ENCODE measurements at regions not wholly inside any gene's neighbourhood (a gene's known extent, or its start where the extent isn't known, plus 50 kb on each side); places are given as distances from the start of the nearest gene placed in this dataset.
"Not testable (repeated sequence)": the region's sequence is repeated elsewhere in the genome, so short reads cannot be mapped to it uniquely, and the experiment has no call there.

- Histone ChIP-seq H3K27me3 (ENCODE audit: insufficient read depth, low read length) (no peaks in the 10 kb centered on the region), H3K27ac (ENCODE audit: low read depth, low read length) (no peak overlapping the region), H3K9me3 (ENCODE audit: insufficient read depth, low read depth, low read length) (no peaks in the 10 kb centered on the region), H3K4me1 (ENCODE audit: insufficient read depth, low read length) (no peaks in the 10 kb centered on the region), H3K36me3 (ENCODE audit: insufficient read depth, low read length) (peaks cover 57% of the 10 kb centered on the region), H3K9ac (ENCODE audit: low read depth, low read length) (no peak overlapping the region), H3K4me3 (ENCODE audit: low read length) (no peak overlapping the region)
- 98% methylated on average over 7 of the region's 7 CpGs for WGBS
These were observed 64.6 kb upstream of the KCTD7 start for GRCh38 chr7:66564045-66564444.

DNA sequence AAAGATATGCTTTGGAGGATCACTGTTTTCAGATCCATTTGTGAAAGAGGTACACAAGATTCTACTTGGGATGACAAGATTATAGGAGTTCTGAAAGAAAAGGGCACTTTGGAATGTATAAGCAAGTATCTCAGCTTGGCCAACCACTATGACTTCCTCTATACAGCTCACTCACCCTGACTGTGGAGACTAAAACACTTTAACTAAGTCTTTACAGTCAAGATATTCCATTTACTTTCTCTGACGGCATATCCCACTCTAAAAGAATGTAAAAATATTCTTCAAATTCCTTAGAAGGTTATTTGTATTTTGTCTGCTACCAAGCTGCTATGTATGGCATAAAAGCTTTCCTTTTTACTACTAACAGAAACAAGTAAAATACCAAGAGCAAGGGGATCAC lies 58.5 kb upstream of the KCTD7 start:
- not testable (repeated sequence) for H3K27me3 ChIP-seq (ENCODE audit: insufficient read depth, low read length); H3K9ac ChIP-seq (ENCODE audit: low read depth, low read length); H3K27ac ChIP-seq (ENCODE audit: low read depth, low read length); H3K4me1 ChIP-seq (ENCODE audit: insufficient read depth, low read length); H3K4me3 ChIP-seq (ENCODE audit: low read length); H3K9me3 ChIP-seq (ENCODE audit: insufficient read depth, low read depth, low read length)
- H3K36me3 ChIP-seq (ENCODE audit: insufficient read depth, low read length), result peaks cover 92% of the 10 kb centered on the region
- 100% methylated on average over 1 of the region's 1 CpG for WGBS

- Histone ChIP-seq H3K36me3 (ENCODE audit: insufficient read depth, low read length) (peaks cover 93% of the 10 kb centered on the region), H3K27me3 (ENCODE audit: insufficient read depth, low read length) (no peaks in the 10 kb centered on the region), H3K9me3 (ENCODE audit: insufficient read depth, low read depth, low read length) (no peaks in the 10 kb centered on the region)
These were observed 57.1 kb upstream of the KCTD7 start for GRCh38 chr7:66571568-66571967.

DNA sequence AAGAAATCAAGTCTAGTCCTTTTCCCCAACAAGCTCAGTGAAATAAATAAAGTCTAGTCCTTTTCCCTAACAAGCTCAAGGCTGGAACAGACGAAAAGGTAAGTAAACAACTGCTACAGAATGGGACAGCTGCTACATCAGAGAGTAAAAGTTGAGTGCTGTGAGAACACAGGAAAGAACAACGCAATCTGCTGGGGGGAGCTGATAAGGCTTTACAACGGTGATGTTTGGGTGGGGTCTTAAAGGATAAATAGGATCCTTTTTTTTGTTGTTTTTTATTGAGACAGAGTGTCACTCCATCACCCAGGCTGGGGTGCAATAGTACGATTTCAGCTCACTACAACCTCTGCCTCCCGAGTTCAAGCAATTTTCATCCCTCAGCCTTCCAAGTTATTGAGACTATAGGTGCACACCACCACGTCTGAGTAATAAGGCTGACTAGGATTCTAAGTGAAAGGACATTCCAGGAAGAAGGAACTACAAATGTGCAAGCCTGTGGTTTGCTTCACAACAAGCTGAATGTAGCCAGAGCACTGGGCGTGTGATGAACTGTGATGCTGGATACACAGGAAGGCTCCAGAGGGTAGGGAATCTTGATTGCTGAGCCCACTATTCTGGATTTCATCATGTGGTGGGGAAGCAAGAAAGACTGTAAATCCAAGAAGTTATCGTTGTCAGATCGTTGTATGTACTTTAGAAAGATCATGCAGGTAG lies 54.7 kb upstream of the KCTD7 start:
- H3K4me3 ChIP-seq (ENCODE audit: low read length); H3K27ac ChIP-seq (ENCODE audit: low read depth, low read length); H3K9ac ChIP-seq (ENCODE audit: low read depth, low read length); H3K27me3 ChIP-seq (ENCODE audit: insufficient read depth, low read length); H3K9me3 ChIP-seq (ENCODE audit: insufficient read depth, low read depth, low read length); H3K4me1 ChIP-seq (ENCODE audit: insufficient read depth, low read length): not testable (repeated sequence)
- 96% methylated on average over 9 of the region's 9 CpGs for WGBS
- H3K36me3 ChIP-seq (ENCODE audit: insufficient read depth, low read length), result peaks cover 77% of the 10 kb centered on the region

More at GRCh38 chr7:66571568-66571967, 57.1 kb upstream of the KCTD7 start:
- no peak overlapping the region for H3K9ac ChIP-seq (ENCODE audit: low read depth, low read length)
- H3K27ac ChIP-seq (ENCODE audit: low read depth, low read length), result no peak overlapping the region
- H3K4me1 ChIP-seq (ENCODE audit: insufficient read depth, low read length), result no peaks in the 10 kb centered on the region
- H3K4me3 ChIP-seq (ENCODE audit: low read length), result no peak overlapping the region

DNA sequence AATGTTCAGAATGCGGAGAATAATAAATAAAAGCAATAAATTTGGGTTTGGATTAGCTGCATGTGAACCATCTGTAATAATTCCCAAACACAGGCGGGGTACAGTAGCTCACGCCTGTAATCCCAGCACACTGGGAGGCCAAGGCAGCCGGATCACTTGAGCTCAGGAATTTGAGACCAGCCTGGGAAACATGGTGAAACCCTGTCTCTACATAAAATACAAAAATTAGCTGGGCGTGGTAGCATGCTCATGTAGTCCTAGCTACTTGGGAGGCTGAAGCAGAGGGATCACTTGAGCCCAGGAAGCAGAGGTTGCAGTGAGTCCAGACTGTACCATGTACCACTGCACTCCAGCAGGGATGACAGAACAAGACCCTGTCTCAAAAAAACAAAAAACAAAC lies 53.9 kb upstream of the KCTD7 start:
- H3K9me3 ChIP-seq (ENCODE audit: insufficient read depth, low read depth, low read length); H3K9ac ChIP-seq (ENCODE audit: low read depth, low read length); H3K27me3 ChIP-seq (ENCODE audit: insufficient read depth, low read length); H3K4me3 ChIP-seq (ENCODE audit: low read length); H3K4me1 ChIP-seq (ENCODE audit: insufficient read depth, low read length); H3K27ac ChIP-seq (ENCODE audit: low read depth, low read length): not testable (repeated sequence)
- WGBS, result 97% methylated on average over 5 of the region's 5 CpGs
- peaks cover 73% of the 10 kb centered on the region for H3K36me3 ChIP-seq (ENCODE audit: insufficient read depth, low read length)

DNA sequence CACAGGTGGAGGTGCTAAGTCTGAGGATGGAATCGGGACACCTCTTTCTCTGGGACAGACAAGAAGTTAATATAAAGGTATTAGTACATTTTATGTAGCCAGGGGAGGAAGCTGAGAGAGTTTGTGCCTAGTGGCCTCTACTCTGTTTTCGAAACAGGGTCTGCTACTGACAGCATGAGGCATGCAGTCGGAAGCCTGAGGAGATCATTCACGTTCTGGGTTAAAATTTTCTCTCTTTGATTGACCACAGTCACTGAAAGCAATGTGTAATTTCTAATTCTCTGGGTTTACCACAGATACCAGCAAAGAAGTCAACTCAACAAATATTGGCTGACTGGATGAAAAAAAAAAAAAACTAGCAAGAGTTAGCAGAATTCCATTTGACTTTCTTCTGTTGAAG lies 53.3 kb upstream of the KCTD7 start:
- no peak overlapping the region for H3K27ac ChIP-seq (ENCODE audit: low read depth, low read length)
- H3K4me3 ChIP-seq (ENCODE audit: low read length), result no peak overlapping the region
- H3K27me3 ChIP-seq (ENCODE audit: insufficient read depth, low read length), result no peaks in the 10 kb centered on the region
- WGBS, result 99% methylated on average over 4 of the region's 4 CpGs
- H3K9ac ChIP-seq (ENCODE audit: low read depth, low read length), result no peak overlapping the region
- H3K9me3 ChIP-seq (ENCODE audit: insufficient read depth, low read depth, low read length), result no peaks in the 10 kb centered on the region
- peaks cover 68% of the 10 kb centered on the region for H3K36me3 ChIP-seq (ENCODE audit: insufficient read depth, low read length)
- H3K4me1 ChIP-seq (ENCODE audit: insufficient read depth, low read length), result no peaks in the 10 kb centered on the region

DNA sequence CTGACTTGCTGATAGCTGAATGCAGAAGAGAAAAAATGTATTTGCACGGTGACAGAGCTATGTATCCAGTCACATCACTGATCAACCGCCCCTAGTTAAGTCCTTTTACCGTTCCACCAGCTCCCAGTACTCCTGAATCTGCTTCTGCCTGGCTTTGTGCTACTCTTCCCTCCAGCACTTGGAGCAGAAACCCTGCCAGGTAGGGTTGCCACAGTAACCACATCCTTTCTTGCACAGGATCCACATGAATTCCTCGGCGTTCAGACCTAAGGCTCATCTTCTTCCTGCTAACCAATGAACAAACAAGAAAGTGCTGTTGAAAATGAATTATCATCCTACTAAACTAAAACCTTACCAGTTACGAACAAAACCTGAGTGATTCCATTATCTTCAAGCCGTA lies 52.0 kb upstream of the KCTD7 start:
- no peak overlapping the region for H3K4me3 ChIP-seq (ENCODE audit: low read length)
- no peaks in the 10 kb centered on the region for H3K4me1 ChIP-seq (ENCODE audit: insufficient read depth, low read length)
- no peaks in the 10 kb centered on the region for H3K9me3 ChIP-seq (ENCODE audit: insufficient read depth, low read depth, low read length)
- WGBS, result 94% methylated on average over 7 of the region's 7 CpGs
- H3K9ac ChIP-seq (ENCODE audit: low read depth, low read length), result no peak overlapping the region
- peaks cover 61% of the 10 kb centered on the region for H3K36me3 ChIP-seq (ENCODE audit: insufficient read depth, low read length)
- H3K27ac ChIP-seq (ENCODE audit: low read depth, low read length), result no peak overlapping the region
- no peaks in the 10 kb centered on the region for H3K27me3 ChIP-seq (ENCODE audit: insufficient read depth, low read length)

Data from HUES64 (cell line).